CD14-positive monocyte (primary cell): ENCODE measurements at regions not wholly inside any gene's neighbourhood (a gene's known extent, or its start where the extent isn't known, plus 50 kb on each side); places are given as distances from the start of the nearest gene placed in this dataset.

Experiments used
- DNase-seq, 3 donors: peaks; one replicate each; pipeline ENCODE4 v3.0.0-alpha.2; 2011 to 2022
- H2AFZ ChIP-seq: 2 replicates; pipeline ENCODE4 v1.6.0; 2012; ENCODE audit warnings: mild to moderate bottlenecking, low read depth, low read length, inconsistent platforms; ENCODE audit not compliant: insufficient read depth, poor library complexity, severe bottlenecking
- H3K27ac ChIP-seq, 2 donors: 1 replicate in 1 of 2; 2 replicates in 1 of 2; pipeline ENCODE4 v1.5.1; 2012 to 2013; ENCODE audit warnings: low read length in 2 of 2, control low read depth in 1 of 2, inconsistent platforms in 1 of 2, low read depth in 1 of 2, mild to moderate bottlenecking in 1 of 2
- H3K27me3 ChIP-seq, 2 donors: one replicate each; pipeline versions ENCODE4 v1.6.0 to v1.6.1; 2011 to 2013; ENCODE audit warnings: low read length in 2 of 2; ENCODE audit not compliant: control insufficient read depth in 2 of 2, insufficient read depth in 2 of 2
- H3K36me3 ChIP-seq, 2 donors: replicated peaks in 1 of 2; 1 replicate in 1 of 2; 2 replicates in 1 of 2; pipeline versions ENCODE4 v1.5.1 to v1.6.1; 2012 to 2013; ENCODE audit warnings: low read length in 2 of 2, control low read depth in 1 of 2, inconsistent platforms in 1 of 2, mild to moderate bottlenecking in 1 of 2; ENCODE audit not compliant: insufficient read depth in 2 of 2, control insufficient read depth in 1 of 2
- H3K4me1 ChIP-seq, 2 donors: 1 replicate in 1 of 2; 2 replicates in 1 of 2; pipeline versions ENCODE4 v1.5.1 to v1.6.1; 2012 to 2013; ENCODE audit warnings: low read length in 2 of 2, control low read depth in 1 of 2, inconsistent platforms in 1 of 2, mild to moderate bottlenecking in 1 of 2, moderate library complexity in 1 of 2; ENCODE audit not compliant: insufficient read depth in 2 of 2, control insufficient read depth in 1 of 2
- H3K4me2 ChIP-seq: replicated peaks from 2 replicates; pipeline ENCODE3; 2012; ENCODE audit warnings: low read length, moderate library complexity, mild to moderate bottlenecking; ENCODE audit not compliant: poor library complexity, severe bottlenecking; ENCODE audit errors: extremely low read depth
- H3K4me3 ChIP-seq, 3 experiments: fragments of 200-600 bp in 1 of 3; sonication (generic) in 1 of 3; replicated peaks in 1 of 3; 1 replicate in 2 of 3; 2 replicates in 1 of 3; pipeline ENCODE4 v1.5.1; 2011 to 2013; ENCODE audit warnings: low read length in 3 of 3, mild to moderate bottlenecking in 3 of 3, control low read depth in 2 of 3, low read depth in 2 of 3, inconsistent platforms in 1 of 3, moderate library complexity in 1 of 3
- H3K79me2 ChIP-seq: 2 replicates; pipeline ENCODE4 v1.6.0; 2012; ENCODE audit warnings: mild to moderate bottlenecking, control low read depth, inconsistent platforms, low read length, moderate library complexity; ENCODE audit not compliant: insufficient read depth
- H3K9ac ChIP-seq: 2 replicates; pipeline ENCODE4 v1.6.0; 2017; ENCODE audit warnings: low read length, mild to moderate bottlenecking; ENCODE audit not compliant: insufficient read depth, poor library complexity, severe bottlenecking
- H3K9me3 ChIP-seq, 2 donors: replicated peaks in 1 of 2; 1 replicate in 1 of 2; 2 replicates in 1 of 2; pipeline versions ENCODE4 v1.5.1 to v1.6.1; 2012 to 2013; ENCODE audit warnings: low read length in 2 of 2, control low read depth in 1 of 2; ENCODE audit not compliant: control insufficient read depth in 1 of 2, insufficient read depth in 1 of 2
- H4K20me1 ChIP-seq: 2 replicates; pipeline ENCODE4 v1.6.0; 2012; ENCODE audit warnings: mild to moderate bottlenecking, low read length, control low read depth, moderate library complexity; ENCODE audit not compliant: insufficient read depth
- H3K27ac Mint-ChIP-seq, 7 donors: one replicate each; pipeline ENCODE4 v1.8.0; 2020; ENCODE audit warnings: mild to moderate bottlenecking in 7 of 7, mixed read lengths in 7 of 7, moderate library complexity in 6 of 7, inconsistent platforms in 2 of 7
- H3K27me3 Mint-ChIP-seq, 3 donors: one replicate each; pipeline ENCODE4 v1.8.0; 2021 to 2022; ENCODE audit warnings: low read depth in 3 of 3, mild to moderate bottlenecking in 3 of 3, mixed read lengths in 3 of 3, moderate library complexity in 3 of 3, inconsistent platforms in 1 of 3
- H3K36me3 Mint-ChIP-seq, 2 donors: one replicate each; pipeline ENCODE4 v1.8.0; 2020; ENCODE audit warnings: mixed read lengths in 2 of 2, inconsistent platforms in 1 of 2, mild to moderate bottlenecking in 1 of 2
- H3K4me1 Mint-ChIP-seq: one replicate; pipeline ENCODE4 v1.8.0; 2020; ENCODE audit warnings: mild to moderate bottlenecking, mixed read lengths
- H3K4me3 Mint-ChIP-seq, 2 donors: one replicate each; pipeline ENCODE4 v1.8.0; 2020; ENCODE audit warnings: mild to moderate bottlenecking in 2 of 2, mixed read lengths in 2 of 2, moderate library complexity in 1 of 2
- H3K9me3 Mint-ChIP-seq, 7 donors: one replicate each; pipeline ENCODE4 v1.8.0; 2020 to 2022; ENCODE audit warnings: mixed read lengths in 7 of 7, mild to moderate bottlenecking in 6 of 7, moderate library complexity in 6 of 7, inconsistent platforms in 2 of 7
- WGBS: methylation state at CpG from one replicate; pipeline ENCODE4 v1.1.5; 2013; ENCODE audit warnings: missing lambda C conversion rate; ENCODE audit not compliant: insufficient coverage; 5-methylcytosine and 5-hydroxymethylcytosine counted together
- intact Hi-C, 2 donors: fragments of 100-400 bp; cut with micrococcal nuclease; formaldehyde crosslinking; loops; one replicate each; pipeline versions ENCODE4 v1.15.0 to v1.15.1; 2023
- TF ChIP-seq, protein P1 (sequence below): fragments of 200-600 bp; IDR thresholded peaks from one replicate; pipeline ENCODE4 v1.8.0; 2022; ENCODE audit warnings: antibody characterized with exemption, mild to moderate bottlenecking

DNA sequence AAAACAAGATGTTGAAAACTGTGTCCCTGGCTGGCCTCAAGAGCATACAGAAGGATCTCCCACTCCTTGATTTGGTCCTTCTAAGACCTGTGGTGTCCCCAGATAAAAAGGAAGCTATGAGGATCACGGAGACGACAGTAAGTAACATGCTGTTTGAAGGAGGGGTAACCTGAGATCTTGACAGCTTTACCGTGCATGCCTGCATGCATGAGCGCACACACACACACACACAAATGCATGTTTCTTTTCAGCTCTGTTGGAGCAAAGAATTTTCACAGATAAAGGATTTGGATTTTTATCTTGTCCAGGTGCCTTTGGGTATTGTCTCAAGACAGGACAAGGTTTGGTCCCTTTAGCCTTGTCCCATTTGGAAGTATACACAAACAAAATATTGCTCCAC lies 411.6 kb upstream of the CCDC196 start:
- no CpG with 5 or more reads among the region's 4 CpGs for WGBS
- no peaks in the 10 kb centered on the region for H3K9me3 Mint-ChIP-seq
- no peaks in the 10 kb centered on the region for H3K36me3 Mint-ChIP-seq
- H3K4me1 Mint-ChIP-seq, result no peaks in the 10 kb centered on the region
- Histone ChIP-seq H3K79me2 (no peaks in the 10 kb centered on the region), H3K27ac (no peak overlapping the region), H4K20me1 (no peaks in the 10 kb centered on the region), H2AFZ (no peak overlapping the region), H3K27me3 (no peaks in the 10 kb centered on the region), H3K9me3 (no peaks in the 10 kb centered on the region), H3K4me2 (no peak overlapping the region), H3K4me1 (no peaks in the 10 kb centered on the region), H3K36me3 (no peaks in the 10 kb centered on the region), H3K4me3 (no peak overlapping the region), H3K9ac (no peak overlapping the region)
- no peak overlapping the region for H3K27ac Mint-ChIP-seq
- TF ChIP-seq, protein P1, sequence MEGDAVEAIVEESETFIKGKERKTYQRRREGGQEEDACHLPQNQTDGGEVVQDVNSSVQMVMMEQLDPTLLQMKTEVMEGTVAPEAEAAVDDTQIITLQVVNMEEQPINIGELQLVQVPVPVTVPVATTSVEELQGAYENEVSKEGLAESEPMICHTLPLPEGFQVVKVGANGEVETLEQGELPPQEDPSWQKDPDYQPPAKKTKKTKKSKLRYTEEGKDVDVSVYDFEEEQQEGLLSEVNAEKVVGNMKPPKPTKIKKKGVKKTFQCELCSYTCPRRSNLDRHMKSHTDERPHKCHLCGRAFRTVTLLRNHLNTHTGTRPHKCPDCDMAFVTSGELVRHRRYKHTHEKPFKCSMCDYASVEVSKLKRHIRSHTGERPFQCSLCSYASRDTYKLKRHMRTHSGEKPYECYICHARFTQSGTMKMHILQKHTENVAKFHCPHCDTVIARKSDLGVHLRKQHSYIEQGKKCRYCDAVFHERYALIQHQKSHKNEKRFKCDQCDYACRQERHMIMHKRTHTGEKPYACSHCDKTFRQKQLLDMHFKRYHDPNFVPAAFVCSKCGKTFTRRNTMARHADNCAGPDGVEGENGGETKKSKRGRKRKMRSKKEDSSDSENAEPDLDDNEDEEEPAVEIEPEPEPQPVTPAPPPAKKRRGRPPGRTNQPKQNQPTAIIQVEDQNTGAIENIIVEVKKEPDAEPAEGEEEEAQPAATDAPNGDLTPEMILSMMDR, result no peak
- no peak overlapping the region for H3K4me3 Mint-ChIP-seq
- intact Hi-C loops, result loop anchor here (5.0 to 10.0 kb wide), 2 partner anchors 910 to 912 kb away; no protein-coding TSS in a partner anchor
- DNase-seq, result no peak
- peaks cover 0 to 3% (median 3%) of the 10 kb centered on the region in 3 donors for H3K27me3 Mint-ChIP-seq

DNA sequence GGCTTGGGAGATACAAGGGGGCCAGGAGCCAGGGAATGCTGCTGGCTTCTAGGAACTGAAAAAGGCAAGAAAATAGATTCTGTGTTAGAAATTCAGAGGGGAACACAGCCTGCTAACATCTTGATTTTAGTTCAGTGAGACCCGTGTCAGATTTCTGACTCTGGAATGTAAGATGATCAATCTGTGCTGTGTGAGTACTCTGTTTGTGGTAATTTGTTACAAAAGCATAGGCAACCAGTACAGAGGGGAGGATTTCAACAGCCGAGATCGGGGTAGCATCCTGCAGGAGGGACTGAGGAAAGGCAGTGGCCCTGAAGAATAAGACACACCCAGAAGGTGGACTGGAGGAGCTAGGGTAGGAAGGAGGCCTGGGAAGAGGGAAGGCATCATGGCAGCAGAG lies 410.0 kb upstream of the CCDC196 start:
- Histone ChIP-seq H4K20me1 (no peaks in the 10 kb centered on the region), H3K4me3 (no peak overlapping the region), H3K27me3 (no peaks in the 10 kb centered on the region), H3K9me3 (no peaks in the 10 kb centered on the region), H3K27ac (no peak overlapping the region), H3K4me2 (no peak overlapping the region), H3K9ac (no peak overlapping the region), H2AFZ (no peak overlapping the region), H3K79me2 (no peaks in the 10 kb centered on the region), H3K36me3 (no peaks in the 10 kb centered on the region), H3K4me1 (no peaks in the 10 kb centered on the region)
- Mint-ChIP-seq H3K4me3 (no peak overlapping the region), H3K4me1 (no peaks in the 10 kb centered on the region), H3K9me3 (no peaks in the 10 kb centered on the region), H3K27ac (peak overlapping the region in 1 of 7 donors; percentile 72), H3K36me3 (no peaks in the 10 kb centered on the region), H3K27me3 (peaks cover 0 to 3% (median 3%) of the 10 kb centered on the region in 3 donors)
- no peak for DNase-seq
- intact Hi-C loops, result loop anchor here in 1 of 2 donors (10.0 kb wide), 1 partner anchor 911 kb away; no protein-coding TSS in a partner anchor
- TF ChIP-seq, protein P1, result no peak
- WGBS, result 95% methylated on average over 3 of the region's 3 CpGs
